ENCODE measurements at regions not wholly inside any gene's neighbourhood (a gene's known extent, or its start where the extent isn't known, plus 50 kb on each side); places are given as distances from the start of the nearest gene placed in this dataset.

- TF ChIP-seq CTCF (conservative IDR thresholded peaks at IDR 0.05; ENCODE audit: low read length), result no peak
- no peak for TF ChIP-seq EZH2phosphoT487 (IDR thresholded peaks at IDR 0.05; ENCODE audit: borderline replicate concordance, low read depth, low read length)
These were observed 108.7 kb upstream of the MPDZ start for GRCh38 chr9:13388157-13388556.

Measured in OCI-LY7 (cell line).